GM18511 (cell line): ENCODE measurements at regions not wholly inside any gene's neighbourhood (a gene's known extent, or its start where the extent isn't known, plus 50 kb on each side); places are given as distances from the start of the nearest gene placed in this dataset.

Source experiments
- ATAC-seq: cut with Tn5 transposase; IDR thresholded peaks from one replicate; pipeline ENCODE4 v1.9.1; 2021; ENCODE audit warnings: mild to moderate bottlenecking, moderate library complexity; ENCODE audit not compliant: unreplicated experiment

DNA sequence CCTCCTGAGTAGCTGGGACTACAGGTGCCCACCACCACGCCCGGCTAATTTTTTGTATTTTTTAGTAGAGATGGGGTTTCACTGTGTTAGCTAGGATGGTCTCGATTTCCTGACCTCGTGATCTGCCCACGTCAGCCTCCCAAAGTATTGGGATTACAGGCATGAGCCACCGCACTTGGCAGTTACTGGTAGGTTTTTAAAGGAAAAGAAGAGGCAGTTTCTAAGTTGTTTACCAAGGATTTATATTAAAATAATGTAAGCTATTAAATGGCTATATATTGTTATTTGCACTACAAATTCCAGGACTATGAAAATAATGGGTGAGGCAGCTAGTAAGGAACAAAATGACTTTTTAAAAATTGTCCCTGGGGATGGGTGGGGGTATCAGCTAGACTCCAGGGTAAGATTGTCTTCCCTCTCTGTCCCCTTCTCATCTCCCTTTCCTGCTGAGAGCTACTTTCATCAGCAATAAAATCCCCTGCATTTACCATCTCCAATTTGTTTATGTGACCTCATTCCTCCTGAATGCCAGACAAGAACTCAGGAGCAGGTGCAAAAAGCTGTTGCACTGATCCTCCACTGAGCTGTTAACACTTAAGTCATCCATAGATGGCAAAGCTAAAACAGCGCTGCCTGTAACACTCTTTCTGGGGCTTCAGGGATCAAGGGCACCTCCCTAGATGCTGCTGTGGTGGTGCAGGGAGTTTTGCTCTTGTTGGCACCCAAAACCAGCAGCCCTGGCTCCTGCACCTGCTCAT, 165.2 kb downstream of the ZPLD1 start:
- no peak for ATAC-seq

DNA sequence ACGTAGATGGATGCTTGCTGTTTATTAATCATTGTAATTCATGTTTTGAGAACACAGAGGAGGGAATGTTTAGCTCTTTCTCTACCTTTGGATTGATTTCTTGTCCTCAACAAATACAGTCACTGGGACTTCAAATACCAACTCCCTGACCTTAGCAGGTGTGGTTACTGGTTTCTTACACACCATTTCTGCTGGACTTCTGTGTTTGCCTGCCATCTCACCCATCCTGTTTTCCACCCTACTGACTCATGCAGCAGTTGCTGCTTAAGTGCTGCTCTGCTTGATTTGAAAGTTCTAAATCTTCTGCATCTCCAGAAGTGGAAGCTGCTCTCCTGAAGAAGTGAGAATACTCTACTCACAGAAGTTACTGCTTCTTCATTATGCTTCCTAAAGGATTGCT, 170.3 kb downstream of the ZPLD1 start:
- no peak for ATAC-seq

DNA sequence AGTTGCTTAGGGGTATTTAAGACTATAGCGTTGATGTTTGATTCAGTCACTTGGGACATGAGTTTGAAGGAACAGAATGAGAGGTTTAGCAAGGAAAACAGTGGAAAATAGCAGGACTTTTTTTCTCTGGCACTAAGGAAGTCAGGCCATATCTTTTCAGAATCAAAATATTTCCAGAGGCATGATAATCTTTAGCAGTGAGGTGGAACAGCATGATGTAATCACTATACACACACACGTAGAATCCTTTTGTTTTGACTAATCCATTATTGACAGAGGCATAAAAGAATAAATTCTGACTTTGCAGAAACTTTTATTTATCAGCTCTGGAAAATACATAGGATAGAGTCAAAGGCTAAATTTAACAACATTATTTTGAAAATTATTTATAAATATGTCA, 174.1 kb downstream of the ZPLD1 start:
- no peak for ATAC-seq

DNA sequence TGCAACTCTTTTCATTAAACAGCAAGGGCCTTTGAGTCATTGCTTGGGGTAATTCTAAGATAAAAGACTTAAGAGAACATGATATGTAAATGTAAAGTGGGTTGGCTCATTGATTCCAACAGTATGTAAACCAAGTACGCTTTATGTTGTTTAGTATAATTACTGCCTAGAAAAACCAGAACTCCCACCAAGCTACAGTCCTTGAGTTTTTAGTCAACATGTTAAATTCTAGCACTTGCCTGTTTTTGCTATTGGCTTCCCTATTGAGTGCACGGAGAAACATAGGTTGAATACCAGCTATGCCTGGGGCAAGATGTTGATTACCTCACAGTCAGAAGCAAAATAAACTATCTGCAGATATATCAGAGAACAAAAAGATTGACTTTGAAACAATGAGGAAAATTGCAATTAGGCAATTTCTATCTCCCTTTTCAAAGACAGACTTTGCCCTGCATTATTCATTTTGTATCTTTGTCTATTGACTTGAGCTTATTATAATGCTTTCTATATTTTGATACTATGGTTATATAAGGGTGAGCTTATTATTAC, 179.3 kb downstream of the ZPLD1 start:
- ATAC-seq = no peak

DNA sequence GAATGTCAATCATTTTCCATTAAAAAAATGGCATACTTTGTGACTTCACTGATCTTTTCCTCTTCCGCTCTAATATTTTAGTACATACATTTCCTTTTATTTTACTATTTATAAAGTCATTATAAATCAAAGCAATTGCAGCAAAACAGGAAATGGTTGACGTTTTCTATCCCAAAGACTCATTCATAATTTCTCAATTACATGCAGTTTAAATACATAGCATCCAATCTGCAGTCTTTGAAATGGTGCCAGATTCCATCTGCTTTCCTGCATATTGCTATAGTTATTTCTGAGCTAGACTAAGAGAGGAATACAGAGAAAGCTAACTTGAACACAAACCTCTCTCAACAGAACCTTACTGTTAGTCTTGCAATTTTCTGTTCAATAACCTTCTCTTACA, 179.8 kb downstream of the ZPLD1 start:
- ATAC-seq = no peak

DNA sequence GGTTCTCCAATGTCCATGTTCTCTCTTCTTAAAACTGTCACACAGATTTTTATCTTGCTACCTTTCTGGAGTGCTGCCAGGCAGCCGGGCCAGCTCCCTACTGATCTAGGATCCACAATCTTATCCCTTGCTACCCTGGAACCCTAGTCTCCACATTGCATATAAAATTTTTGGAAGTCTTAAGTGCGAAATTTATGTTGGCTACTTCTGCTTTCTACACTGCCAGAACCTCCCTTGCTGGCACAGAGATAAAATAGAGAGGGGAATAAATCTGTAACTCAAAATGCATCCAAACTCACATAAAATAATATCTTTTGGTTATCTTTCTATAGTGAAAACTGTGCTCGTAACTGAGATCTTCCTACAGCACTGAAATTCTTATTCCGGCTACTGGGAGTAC, 182.6 kb downstream of the ZPLD1 start:
- ATAC-seq = no peak

DNA sequence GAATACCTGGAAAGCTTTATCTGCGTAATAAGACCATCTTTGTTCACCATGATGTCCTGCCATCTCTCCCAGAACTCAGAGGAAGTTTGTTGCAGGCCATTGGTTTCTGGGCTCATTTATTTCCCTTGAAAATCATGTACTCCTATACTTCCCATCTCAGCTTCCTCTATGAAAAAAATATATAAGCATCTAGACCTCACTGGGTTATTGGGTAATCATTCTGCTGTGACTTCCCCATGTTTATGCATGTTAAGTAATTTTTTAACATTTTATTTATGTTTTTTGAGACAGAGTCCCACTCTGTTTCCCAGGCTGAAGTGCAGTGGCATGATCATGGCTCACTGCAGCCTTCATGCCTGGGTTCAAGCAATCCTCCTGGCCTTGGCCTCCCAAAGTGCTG, 184.5 kb downstream of the ZPLD1 start:
- no peak for ATAC-seq

DNA sequence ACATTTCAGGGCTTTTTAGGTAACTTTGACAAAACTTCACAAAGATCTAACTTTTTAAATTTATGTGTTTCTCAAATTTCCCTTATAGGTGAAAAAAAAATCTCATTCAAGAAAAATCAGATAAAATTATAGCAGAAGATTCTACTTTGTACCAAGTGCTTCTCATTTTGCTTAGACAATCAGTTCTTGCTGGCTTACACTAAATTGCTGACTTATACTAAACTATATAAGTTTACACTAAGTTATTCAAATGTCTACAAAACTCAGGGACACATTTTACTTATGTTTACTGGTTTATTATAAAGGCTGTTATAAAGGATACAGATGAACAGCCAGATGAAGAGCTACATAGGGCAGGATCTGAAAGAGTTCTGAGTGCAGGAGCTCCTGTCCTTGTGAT, 195.1 kb downstream of the ZPLD1 start:
- ATAC-seq = no peak

DNA sequence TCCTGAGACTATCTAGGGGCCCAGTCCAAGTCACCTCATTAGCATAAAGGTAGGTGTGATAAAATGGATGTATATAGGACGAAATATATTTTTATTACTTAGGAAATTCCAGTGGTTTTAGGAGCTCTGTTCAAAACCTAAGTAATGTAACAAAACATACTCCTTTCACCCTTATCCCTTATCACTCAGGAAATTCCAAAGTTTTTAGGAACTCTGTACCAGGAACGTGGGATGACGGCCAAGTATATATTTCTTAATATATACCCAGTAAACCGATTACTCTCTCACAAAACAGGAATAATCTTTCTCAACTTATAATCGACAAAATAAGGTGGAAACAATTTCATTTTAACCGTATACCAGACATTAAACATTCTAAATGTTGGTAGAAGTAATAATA, 195.7 kb downstream of the ZPLD1 start:
- ATAC-seq = no peak

DNA sequence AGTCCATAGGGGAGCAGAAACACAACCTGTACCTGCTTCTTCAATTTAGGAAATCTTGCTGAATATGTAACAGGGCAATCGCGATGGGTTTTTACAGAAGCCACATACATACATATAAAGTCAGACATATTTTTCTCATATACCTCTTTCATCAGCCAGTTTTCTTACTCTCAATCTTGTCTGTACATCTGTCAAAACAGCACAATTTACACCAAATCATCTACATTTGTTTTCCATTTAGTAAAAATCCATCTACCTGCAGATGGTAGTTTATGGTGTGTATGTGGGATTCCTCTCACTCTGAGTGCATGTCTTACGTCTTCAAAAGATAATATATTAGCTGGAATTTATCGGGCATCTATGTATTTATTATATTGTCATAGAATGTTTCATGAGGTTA, 208.7 kb downstream of the ZPLD1 start:
- no peak for ATAC-seq

DNA sequence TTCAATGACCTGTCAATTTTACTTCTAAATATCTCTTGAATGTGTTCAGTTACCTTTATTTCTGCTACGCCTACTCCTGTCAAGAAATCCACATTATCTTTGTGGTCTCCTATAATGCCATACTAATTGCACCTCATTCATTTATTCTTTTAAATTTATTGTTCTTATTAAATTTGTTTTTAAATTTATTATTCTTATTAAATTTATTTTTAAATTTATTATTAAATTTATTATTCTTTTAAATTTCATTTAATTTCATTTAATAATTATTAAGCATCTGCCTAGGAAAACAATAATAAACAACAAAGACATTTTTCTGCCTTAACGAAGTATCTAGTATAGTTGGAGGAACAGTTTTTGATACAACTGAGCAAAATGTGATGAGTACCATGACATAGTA, 211.7 kb downstream of the ZPLD1 start:
- ATAC-seq = no peak

DNA sequence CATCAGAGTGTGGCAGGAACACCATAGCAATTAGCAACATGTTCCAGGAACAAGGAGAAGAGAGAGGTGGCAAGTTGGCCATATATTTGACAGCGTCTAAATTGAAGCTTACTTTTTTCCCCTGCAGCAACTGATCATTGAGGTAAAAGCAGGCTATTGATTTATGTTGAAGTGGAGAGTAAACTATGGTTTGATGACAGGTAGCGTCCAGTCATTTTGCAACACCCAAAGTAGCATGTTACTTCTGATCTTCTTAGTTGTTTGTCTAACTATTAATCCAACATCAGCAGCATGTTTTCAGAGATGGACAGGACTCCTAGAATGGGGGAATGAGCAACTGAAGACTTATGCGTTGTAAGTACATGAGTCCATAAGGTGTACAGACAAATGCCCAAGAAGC, 225.8 kb downstream of the ZPLD1 start:
- ATAC-seq = no peak

DNA sequence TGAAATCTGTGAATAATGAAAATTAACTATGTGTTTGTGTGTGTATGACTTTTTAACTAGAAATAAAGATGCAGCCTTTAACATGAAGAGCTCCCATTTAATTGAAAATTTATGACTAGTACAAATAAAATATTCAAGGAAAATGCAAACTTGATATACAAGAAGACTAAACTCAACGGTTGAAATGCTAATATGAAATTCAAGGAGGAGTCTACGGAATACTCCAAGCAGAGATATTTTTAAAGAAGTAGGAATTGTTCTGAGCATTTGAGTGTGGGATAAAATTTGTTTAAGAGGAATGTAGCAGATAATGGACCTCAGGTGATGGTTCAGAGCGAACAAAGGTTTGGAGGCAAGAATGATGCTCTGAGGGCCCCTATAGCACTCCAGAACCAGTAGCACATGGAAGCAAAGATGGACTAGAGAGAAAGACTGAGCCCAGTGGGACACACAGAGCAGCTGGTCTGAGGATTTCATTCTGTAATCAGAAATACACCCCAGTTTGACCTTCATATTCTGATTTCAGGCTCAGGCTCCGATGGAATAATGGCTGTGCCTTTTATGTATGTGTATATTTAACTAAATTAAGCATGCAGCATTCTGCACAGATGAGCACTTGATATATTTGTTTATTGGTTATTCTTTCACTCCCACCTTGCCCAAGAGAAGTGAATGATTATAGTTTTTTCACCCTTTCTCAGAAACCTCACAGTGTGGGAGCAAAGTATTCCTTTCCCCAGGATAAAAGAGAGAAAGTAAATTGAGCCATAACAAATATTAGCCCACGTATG, 227.1 kb downstream of the ZPLD1 start:
- no peak for ATAC-seq

DNA sequence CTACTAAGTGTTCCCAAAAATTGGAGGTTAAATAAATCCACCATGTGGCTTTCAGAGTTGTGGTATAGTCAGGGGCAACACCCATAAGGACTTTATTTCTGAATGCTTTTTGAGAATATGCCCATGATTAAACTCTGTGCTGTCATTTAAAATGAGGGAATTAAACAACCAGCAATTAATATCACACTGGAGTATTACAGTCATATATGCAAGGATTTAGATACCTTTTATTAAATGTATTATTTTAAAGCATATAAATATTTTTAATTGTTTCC, 227.6 kb downstream of the ZPLD1 start:
- ATAC-seq = no peak

DNA sequence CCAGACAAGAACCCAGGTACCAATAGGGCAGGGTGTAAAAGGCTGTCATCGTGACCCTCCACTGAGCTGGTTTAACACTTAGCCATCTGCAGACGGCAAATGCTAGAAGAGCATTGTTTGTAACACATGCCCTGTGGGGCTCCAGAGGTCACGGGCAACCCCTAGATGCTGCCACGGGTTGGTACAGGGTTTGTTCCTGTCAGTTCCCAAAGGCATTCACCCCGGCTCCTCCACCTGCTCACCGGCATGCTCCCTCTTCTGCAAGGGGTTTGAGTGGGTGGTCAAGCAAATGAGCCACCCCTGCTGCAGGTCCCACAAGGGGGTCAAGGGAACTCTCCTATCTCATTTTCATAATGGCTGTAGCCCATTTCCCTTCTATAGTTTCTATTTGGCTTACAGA, 229.3 kb downstream of the ZPLD1 start:
- ATAC-seq = no peak

DNA sequence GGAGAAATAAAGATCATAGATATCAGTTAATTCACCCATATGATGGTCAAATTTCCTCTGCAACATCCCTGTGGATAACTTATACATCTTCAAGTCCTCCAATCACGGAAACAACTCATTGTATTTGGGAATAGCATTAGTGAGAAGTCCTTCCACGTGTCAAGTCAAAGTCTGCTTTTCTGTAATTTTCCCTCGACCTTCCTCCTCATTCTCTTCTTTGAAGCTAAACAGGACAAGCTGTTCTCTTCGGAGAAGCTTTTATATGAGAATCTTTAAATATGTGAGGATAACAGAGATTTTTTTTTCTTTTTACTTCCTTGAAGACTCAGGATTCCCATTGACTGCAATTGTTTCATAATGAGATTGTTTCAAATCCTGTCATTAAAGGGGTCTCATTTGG, 230.4 kb downstream of the ZPLD1 start:
- no peak for ATAC-seq

DNA sequence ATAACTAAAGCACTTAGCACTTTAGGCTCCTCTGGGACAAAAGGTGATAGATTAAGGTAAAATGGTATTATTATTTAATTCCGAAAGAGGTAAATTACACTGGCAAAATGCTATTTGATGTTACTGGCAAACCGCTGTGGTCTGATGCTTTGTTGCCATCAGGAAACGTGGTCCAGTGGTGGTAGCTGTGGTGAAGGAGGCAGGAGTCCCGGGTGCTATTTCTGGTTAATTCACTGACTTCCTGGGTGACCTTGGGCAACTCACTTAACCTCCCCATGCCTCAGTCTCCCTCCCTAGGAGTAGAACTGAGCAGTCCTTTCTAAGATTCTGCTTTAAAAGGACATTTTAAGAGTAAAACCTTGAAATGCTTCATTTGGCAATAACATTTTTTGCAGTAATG, 233.4 kb downstream of the ZPLD1 start:
- no peak for ATAC-seq

DNA sequence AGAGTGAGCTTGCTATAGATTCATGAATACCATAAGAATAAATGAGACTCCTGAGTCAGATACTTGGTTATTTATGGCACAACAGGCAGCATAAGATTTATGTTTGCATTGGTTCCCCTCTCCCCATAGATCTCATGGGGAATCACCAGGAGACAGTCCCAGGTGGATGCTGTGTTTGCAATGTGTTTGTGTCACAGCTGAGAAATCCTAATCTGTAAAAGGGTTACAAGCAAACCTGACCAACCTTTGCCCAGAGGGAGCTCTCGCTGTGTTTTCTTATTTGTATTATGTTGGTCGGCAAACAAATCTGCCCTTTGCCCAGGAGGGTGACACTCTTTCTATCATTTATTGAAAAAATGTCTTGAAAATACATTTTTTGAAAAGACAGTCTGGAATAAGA, 236.2 kb downstream of the ZPLD1 start:
- ATAC-seq = no peak

DNA sequence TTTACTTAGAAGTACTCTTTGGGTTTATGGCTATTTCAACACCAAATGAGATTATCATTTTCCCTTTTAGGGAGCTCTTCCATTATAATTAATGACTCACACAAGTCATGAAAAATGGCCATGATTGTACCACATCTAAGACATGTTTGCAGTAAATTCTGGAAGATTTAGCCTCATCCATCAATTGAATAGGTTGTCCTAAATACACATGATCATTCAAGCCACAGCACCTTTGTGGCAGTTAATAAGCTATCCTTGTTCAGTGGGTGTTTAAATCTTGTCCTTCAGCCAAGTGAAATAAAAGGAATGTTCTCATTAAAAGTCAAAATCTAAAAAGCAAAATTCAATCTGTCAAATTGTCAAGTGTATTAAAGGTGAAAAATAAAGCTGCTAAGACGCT, 237.5 kb downstream of the ZPLD1 start:
- no peak for ATAC-seq

DNA sequence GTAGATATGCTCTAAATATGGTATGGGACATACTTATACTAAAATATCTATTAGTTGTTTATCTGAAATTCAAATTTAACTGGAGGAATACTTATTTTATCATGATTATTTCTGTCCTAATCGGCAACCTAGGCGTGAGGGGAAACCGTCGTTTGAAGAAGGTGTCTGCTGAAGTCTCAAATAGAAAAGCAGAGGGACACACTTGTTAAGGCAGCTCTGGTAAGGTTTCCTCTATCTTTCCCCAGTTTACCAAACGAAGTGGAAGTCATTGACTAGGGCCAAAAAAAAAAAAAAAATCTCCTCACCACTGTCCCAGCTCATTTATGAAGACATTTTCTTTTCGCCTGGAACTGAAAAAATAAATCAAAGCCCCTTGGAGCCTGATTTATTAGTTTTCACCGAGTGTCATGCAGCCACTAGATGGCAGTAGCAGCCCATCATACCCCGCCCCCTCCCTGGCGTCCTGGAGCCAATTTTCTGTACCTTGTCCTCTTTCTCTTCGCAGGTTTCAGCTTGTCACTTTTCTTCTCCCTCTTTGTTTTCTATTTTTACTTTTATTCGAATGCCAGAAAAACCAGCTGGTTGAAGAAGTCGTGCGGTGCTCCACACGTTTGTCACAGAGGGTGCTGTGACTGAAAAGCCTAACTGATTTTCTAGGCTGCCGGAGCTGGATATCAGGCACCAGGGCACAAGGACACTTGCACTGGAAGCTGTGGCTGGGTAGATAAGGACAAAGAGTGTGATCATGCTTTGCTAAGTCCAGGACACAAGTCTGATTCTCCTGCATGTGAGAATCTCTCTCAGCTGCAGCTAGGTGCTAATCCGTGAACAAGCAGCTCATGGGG, 238.7 kb downstream of the ZPLD1 start:
- ATAC-seq = peak; percentile 93

DNA sequence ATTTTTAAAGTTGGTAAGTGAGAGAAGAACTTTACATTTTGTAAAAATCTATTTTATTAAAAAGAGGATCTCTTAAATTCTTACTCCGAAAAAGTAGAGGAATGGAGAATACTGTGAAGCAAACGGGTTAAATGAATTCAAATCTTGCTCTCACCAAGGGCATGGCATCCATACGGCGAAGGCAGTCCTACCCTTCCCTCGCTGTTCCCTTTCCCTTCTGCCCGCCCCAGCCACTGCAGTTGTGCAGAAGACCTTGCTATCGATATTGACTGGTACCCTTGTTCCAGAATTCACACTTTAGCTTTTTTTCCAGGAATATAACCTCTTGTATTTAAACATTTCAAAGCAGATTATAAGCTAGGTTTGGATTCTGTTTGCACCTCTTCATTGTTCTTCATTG, 239.5 kb downstream of the ZPLD1 start:
- ATAC-seq = no peak

DNA sequence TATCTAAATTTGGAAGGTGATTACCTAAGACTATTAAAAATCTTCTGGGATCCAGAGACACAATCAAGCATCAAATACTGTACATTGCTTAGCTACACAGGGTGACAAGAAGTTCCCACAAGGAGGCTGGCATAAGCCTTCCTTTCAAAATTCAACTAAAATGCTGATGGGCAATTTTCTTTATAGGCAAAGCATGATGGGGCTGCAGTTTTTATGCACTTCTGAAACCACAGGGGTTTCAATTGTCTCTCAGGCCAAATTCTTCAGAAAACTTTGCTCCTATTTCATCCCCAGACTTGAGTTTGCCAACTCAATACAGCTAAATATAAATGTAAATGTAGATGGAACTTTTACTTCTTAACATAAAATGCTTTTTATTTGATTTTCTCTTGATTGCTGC, 241.6 kb downstream of the ZPLD1 start:
- no peak for ATAC-seq
